Endothelial cell of umbilical vein (primary cell): ENCODE measurements at regions not wholly inside any gene's neighbourhood (a gene's known extent, or its start where the extent isn't known, plus 50 kb on each side); places are given as distances from the start of the nearest gene placed in this dataset.

ENCODE experiments used
- BruUV-seq: library from RNA; stranded (reverse); fragments of 400-500 nt; replicated peaks from 2 replicates; lab custom pipeline; 2021; lab: Mats Ljungman, UMichigan
- CTCF ChIA-PET: fragments of 300-600, 350-600 bp; sonication (Branson Sonifier 250); formaldehyde crosslinking; loops from one replicate; lab custom pipeline; 2021; ENCODE audit warnings: antibody characterized with exemption, inconsistent platforms; lab: Charles Lee
- POLR2A ChIA-PET: fragments of 300-600, 350-600 bp; sonication (Branson Sonifier 250); formaldehyde crosslinking; loops from one replicate; lab custom pipeline; 2021; ENCODE audit warnings: antibody characterized with exemption, inconsistent platforms; lab: Charles Lee
- DNase-seq: peaks from one replicate; pipeline ENCODE4 v3.0.0-alpha.2; 2011; ENCODE audit warnings: low read depth, low spot score
- FAIRE-seq: peaks from 2 replicates; lab custom pipeline; 2011; peaks lifted over from hg19 to GRCh38; lab: Jason Lieb, UNC
- H2AFZ ChIP-seq: 2 replicates; pipeline ENCODE4 v1.6.0; 2012; ENCODE audit warnings: low read depth, low read length, control low read depth, inconsistent platforms
- H3K27ac ChIP-seq: 2 replicates; pipeline ENCODE4 v1.5.1; 2011; ENCODE audit warnings: low read depth, mild to moderate bottlenecking, control low read depth, low read length, moderate library complexity; ENCODE audit not compliant: insufficient read depth
- H3K27me3 ChIP-seq, 2 experiments: 2 replicates each; pipeline versions ENCODE4 v1.6.0 to v1.6.1; 2011; ENCODE audit warnings: low read length in 2 of 2, mixed read lengths in 1 of 2; ENCODE audit not compliant: control insufficient read depth in 2 of 2, insufficient read depth in 2 of 2
- H3K36me3 ChIP-seq, 2 experiments: 2 replicates in 1 of 2; 3 replicates in 1 of 2; pipeline ENCODE4 v1.5.1; 2011; ENCODE audit warnings: low read length in 2 of 2, mild to moderate bottlenecking in 1 of 2, moderate library complexity in 1 of 2; ENCODE audit not compliant: control insufficient read depth in 2 of 2, insufficient read depth in 2 of 2; ENCODE audit errors: extremely low read depth in 1 of 2
- H3K4me1 ChIP-seq: 3 replicates; pipeline ENCODE4 v1.5.1; 2011; ENCODE audit warnings: mild to moderate bottlenecking, low read length; ENCODE audit not compliant: control insufficient read depth, insufficient read depth; ENCODE audit errors: extremely low read depth
- H3K4me2 ChIP-seq: 2 replicates; pipeline ENCODE4 v1.6.1; 2011; ENCODE audit warnings: low read length, control low read depth, mixed read lengths; ENCODE audit not compliant: insufficient read depth
- H3K4me3 ChIP-seq, 3 experiments: fragments of 200-600 bp in 1 of 3; sonication (generic), shearing (Covaris generic) in 1 of 3; replicated peaks in 1 of 3; 2 replicates each; pipeline ENCODE4 v1.5.1; 2011 to 2016; ENCODE audit warnings: control low read depth in 3 of 3, low read length in 3 of 3, mild to moderate bottlenecking in 2 of 3, inconsistent platforms in 1 of 3, low read depth in 1 of 3, moderate library complexity in 1 of 3; ENCODE audit not compliant: insufficient read depth in 1 of 3
- H3K79me2 ChIP-seq: 2 replicates; pipeline ENCODE4 v1.6.0; 2012; ENCODE audit warnings: low read length, inconsistent platforms; ENCODE audit not compliant: control insufficient read depth, insufficient read depth
- H3K9ac ChIP-seq: replicated peaks from 2 replicates; pipeline ENCODE3; 2011; ENCODE audit warnings: low read length, control low read depth; ENCODE audit not compliant: insufficient read depth; ENCODE audit errors: extremely low read depth
- H3K9me1 ChIP-seq: replicated peaks from 3 replicates; pipeline ENCODE4 v1.6.0; 2011; ENCODE audit warnings: mild to moderate bottlenecking, low read length; ENCODE audit not compliant: control insufficient read depth, insufficient read depth; ENCODE audit errors: extremely low read depth
- H3K9me3 ChIP-seq: replicated peaks from 2 replicates; pipeline ENCODE4 v1.5.1; 2012; ENCODE audit warnings: low read length, inconsistent platforms; ENCODE audit not compliant: control insufficient read depth, insufficient read depth
- H4K20me1 ChIP-seq: replicated peaks from 2 replicates; pipeline ENCODE3; 2011; ENCODE audit warnings: mild to moderate bottlenecking, low read length; ENCODE audit not compliant: control insufficient read depth, insufficient read depth; ENCODE audit errors: extremely low read depth
- CTCF ChIP-seq, 2 donors: IDR thresholded peaks; 1 replicate in 1 of 2; 2 replicates in 1 of 2; pipeline ENCODE4 v1.5.1; 2011; ENCODE audit warnings: low read length in 2 of 2, mild to moderate bottlenecking in 2 of 2, moderate library complexity in 2 of 2, control low read depth in 1 of 2, inconsistent platforms in 1 of 2, low read depth in 1 of 2; ENCODE audit not compliant: insufficient read depth in 1 of 2; ENCODE audit errors: extremely low read depth in 1 of 2
- EZH2 ChIP-seq: IDR thresholded peaks from 2 replicates; pipeline ENCODE4 v1.6.1; 2012; ENCODE audit warnings: borderline replicate concordance, low read depth, mild to moderate bottlenecking, moderate library complexity, low read length, inconsistent platforms; ENCODE audit not compliant: severe bottlenecking
- FOS ChIP-seq: IDR thresholded peaks from 2 replicates; pipeline ENCODE4 v1.6.1; 2011; ENCODE audit warnings: mild to moderate bottlenecking, low read length, moderate library complexity, borderline replicate concordance; ENCODE audit not compliant: insufficient read depth
- GATA2 ChIP-seq: IDR thresholded peaks from 2 replicates; pipeline ENCODE4 v1.7.0; 2011; ENCODE audit warnings: low read depth, mild to moderate bottlenecking, moderate library complexity, mixed read lengths, low read length; ENCODE audit not compliant: insufficient read length, insufficient read depth
- JUN ChIP-seq: IDR thresholded peaks from 2 replicates; pipeline ENCODE4 v1.6.1; 2011; ENCODE audit warnings: borderline replicate concordance, low read depth; ENCODE audit not compliant: insufficient read length, insufficient read depth
- MAX ChIP-seq: IDR thresholded peaks from 2 replicates; pipeline ENCODE4 v1.6.1; 2011; ENCODE audit not compliant: insufficient read depth, insufficient read length
- MYC ChIP-seq: IDR thresholded peaks from one replicate; pipeline ENCODE4 v1.6.1; 2011; ENCODE audit warnings: mild to moderate bottlenecking, low read depth, low read length
- POLR2A ChIP-seq: IDR thresholded peaks from 2 replicates; pipeline ENCODE4 v1.6.1; 2012; ENCODE audit warnings: low read depth, mild to moderate bottlenecking, control low read depth, low read length
- POLR2AphosphoS5 ChIP-seq: IDR thresholded peaks from 2 replicates; pipeline ENCODE4 v1.6.1; 2012; ENCODE audit warnings: low read depth, mild to moderate bottlenecking, control low read depth, low read length, moderate library complexity; ENCODE audit not compliant: insufficient read depth
- dilution Hi-C: fragments of 300-500 bp; cut with MboI; formaldehyde crosslinking; loops from one replicate; pipeline ENCODE4 v1.15.0; 2019; ENCODE audit warnings: low sequenced_read_pairs; ENCODE audit not compliant: extremely low pct_ligation_motif_present
- intact Hi-C: fragments of 100-400 bp; cut with micrococcal nuclease; formaldehyde crosslinking; loops from one replicate; pipeline ENCODE4 v1.10.0; 2022

- dilution Hi-C loops: no loop called here
- no peak for TF ChIP-seq MYC
- TF ChIP-seq MAX: no peak
- TF ChIP-seq POLR2A: no peak
- no peak for TF ChIP-seq GATA2
- TF ChIP-seq POLR2AphosphoS5: no peak
- no peak for TF ChIP-seq FOS
- TF ChIP-seq EZH2: no peak
- no peak for TF ChIP-seq JUN
- TF ChIP-seq CTCF (IDR thresholded peaks at IDR 0.05; ENCODE audit: extremely low read depth in 1 of 2, insufficient read depth in 1 of 2, low read depth in 1 of 2, low read length in 2 of 2): no peak
- BruUV-seq: no TSS peak
- Histone ChIP-seq H3K27me3 (no peaks in the 10 kb centered on the region), H3K9me3 (no peaks in the 10 kb centered on the region), H3K4me3 (no peak overlapping the region), H4K20me1 (no peaks in the 10 kb centered on the region), H3K9me1 (no peaks in the 10 kb centered on the region), H3K36me3 (no peaks in the 10 kb centered on the region), H3K9ac (no peak overlapping the region), H3K4me1 (no peaks in the 10 kb centered on the region), H3K27ac (no peak overlapping the region), H3K4me2 (no peak overlapping the region), H3K79me2 (no peaks in the 10 kb centered on the region), H2AFZ (no peak overlapping the region)
- intact Hi-C loops: no loop called here
- FAIRE-seq (no peak), DNase-seq (no peak)
- ChIA-PET POLR2A (no interaction called here), CTCF (no interaction called here)
These were observed 817.4 kb upstream of the AMELY start for GRCh38 chrY:7728935-7729317.
